ENCODE measurements at regions not wholly inside any gene's neighbourhood (a gene's known extent, or its start where the extent isn't known, plus 50 kb on each side); places are given as distances from the start of the nearest gene placed in this dataset.
"Not testable (repeated sequence)": the region's sequence is repeated elsewhere in the genome, so short reads cannot be mapped to it uniquely, and the experiment has no call there.

DNA sequence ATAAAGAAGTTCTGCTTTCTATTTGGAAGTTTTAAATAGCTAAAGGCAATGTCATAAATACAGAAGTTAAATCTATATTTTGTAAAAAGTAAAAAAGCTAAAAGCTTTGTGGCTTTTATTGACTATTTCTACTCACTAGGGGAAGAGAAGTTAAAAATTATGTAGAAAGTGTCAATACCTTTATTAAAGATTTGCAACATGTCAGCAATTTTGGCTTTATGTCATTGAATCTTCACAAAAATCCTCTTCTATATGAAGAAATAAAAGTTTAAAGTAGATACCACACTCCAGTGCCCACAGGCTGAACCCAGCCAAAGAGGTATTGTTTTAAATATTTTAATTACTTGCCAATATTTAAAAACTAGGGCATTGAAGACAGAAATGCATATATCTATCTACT lies 160.6 kb upstream of the HSF2 start:
- DNase-seq: no peak

DNA sequence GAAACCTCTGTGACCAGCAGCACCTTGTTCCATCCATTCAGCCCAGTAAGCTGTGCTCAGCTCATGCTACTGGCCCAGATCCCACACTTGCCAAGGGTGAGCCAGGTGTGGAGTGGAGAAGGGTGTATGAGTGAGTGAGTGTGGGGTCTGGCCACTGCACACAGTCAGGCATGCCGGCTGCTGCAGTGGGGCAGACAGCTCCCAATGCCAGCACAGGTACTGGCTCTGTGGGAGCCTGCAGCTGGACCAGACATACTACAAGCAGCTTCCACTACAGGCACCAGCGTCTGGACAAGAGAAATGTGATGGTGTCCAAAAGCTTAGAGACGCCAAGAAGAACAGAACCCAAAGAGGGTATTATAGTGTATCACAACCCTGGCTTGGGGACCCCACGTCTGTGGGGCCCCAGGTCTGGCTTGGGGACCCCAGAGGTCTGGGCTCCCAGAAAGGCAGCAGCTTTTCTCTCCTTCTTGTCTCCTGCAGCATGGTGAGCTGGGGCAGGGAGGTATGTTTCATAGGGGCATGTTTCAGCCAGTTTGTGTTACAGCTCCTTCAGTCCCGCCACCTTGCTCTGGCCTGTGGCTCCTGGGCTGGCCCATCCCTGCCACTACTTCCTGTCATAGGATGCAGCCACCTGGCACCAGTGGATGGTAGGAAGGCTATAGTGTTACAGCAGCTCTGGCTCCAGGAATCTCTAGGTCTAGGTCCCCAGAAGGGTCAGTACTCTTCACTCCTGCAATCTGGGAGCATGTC lies 152.4 kb upstream of the HSF2 start:
- no peak for DNase-seq

DNA sequence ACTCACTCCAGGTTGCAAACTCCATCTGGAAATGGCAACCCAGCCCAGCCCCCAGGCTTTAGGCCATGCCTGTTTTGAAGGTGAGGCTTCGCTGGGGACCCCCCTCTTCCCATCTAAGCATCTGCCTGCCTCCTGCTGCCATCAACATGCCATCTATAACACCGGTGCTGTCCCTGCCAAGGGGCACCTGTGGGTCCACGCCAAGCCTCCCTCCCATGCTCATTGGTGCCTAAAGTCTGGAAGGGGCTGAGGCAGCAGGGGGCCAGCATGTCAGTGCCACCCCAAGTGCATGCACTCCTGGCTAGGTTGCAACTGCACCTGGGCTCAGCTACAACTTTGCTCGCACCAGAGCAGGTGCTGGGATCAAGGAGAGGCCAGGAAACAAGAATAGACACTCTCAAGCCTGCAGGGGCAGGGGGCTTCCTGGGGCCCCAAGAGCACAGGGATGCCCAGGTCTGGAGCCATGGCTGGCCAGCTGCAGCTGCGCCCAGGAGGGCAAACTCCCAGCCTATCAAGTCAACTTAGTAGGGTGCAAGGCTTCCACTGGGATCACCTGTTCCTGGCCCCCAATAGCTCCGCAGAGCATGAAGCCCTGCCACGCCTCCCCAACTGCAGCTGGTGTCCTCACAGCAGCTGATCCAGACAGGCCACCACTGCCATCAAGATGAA lies 151.3 kb upstream of the HSF2 start:
- DNase-seq: no peak

DNA sequence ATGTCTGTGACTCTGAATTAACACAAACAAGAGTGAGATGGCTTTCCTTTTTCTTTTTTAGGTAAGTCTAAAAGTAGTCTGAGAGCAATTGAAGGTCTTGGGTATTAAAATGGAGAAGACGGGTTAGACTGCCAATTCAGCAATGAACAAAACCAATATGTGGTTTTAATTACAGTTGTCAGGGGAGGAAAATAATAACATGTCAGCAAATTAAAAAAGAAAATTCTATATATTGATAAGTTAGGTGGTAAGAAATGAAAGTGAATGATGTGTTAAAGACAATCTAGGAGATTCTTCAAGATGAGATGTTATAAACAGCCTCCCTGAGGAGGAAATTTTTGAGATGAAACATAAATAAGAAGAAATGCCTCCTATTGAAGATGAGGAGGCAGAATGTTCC lies 150.6 kb upstream of the HSF2 start:
- no peak for DNase-seq

DNA sequence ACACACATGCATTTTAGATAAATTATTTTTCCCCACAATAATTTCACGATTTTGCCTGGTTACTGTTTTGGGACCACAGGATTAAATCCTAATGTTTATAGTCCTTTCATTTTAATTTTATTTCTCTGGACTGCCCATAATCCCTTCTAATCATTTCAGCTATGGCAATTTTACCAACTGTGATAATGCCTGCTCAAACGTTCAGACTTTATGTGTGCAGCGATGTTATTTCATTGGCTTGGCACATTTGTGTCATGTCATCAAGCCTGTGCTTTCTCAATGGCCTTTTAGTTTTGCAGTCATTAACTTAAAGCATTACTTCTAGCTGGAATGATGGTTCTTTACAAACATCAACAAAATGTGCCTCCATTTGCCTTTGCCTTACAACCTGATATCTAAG lies 140.6 kb upstream of the HSF2 start:
- DNase-seq: no peak

DNA sequence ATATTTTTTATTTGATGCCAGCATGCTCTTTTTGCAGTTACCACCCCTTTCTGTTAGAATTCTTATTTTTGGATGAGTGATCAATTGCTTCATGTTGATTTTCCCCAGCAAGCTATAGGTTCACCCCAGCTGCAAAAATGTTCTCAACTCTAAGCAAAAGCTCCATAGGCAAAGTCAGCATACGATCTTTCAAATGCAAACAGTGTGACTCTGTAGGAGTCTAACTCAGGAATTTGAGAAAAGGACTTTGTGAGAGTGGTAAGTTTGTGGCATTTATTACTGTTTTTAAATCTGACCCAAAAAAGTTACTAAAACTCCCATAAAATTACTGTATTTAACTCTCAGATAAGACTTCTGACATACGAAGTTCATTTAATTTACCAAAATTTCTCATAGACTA lies 134.9 kb upstream of the HSF2 start:
- DNase-seq: no peak

DNA sequence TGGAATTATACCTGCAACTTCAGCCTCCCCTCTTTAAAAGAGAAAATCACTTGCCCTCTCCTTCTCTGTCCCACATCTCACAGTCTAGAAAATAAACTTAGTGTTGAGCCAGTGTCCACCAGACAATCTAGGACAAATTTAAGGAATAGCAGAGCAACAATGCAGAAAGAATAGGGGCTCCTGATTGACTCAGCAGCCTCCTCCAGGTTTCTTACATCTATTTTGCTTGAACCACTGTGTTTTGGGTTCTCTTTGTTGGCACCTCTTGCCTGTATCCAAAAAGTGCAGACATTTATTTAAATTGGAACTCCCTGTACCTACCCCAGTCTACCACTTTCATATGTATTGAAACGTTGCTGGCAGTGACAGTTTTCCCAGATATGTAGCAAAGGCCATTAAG lies 133.7 kb upstream of the HSF2 start:
- DNase-seq: no peak

DNA sequence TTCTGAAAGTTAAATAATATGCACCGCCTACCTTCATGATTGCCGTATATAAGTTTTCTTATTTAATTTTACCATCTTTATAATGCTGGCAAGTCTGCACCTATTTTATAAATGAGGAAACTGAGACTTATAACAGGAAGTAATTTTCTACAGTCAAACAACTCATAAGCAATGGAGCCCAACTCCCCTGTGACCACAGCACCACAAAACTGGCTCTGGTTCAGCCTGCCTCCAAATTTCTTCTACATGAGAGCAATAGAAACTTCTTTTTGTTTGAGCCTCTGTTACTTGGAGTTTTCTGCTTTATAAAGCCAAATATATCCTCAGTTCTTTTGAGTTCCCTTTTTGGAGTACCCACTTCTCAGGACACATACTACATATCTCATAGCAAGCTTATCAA lies 131.1 kb upstream of the HSF2 start:
- no peak for DNase-seq

DNA sequence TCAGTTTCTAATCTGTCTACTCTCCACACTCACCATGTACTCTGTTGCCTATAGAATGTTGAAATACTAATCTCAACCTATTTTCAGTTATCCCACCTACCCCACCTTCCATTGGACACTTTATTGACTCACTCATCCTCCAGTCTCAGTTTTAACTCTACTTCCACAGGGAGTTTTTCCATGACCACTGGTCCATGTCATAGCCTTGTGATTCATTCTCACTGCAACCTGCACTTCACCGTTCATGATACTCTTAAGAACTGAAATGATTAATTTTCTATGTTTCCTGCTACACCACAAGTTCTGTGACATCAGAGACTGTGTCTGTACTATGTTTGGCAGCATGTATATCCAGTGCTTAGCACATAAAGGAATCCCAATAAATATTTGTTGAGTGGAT lies 122.8 kb upstream of the HSF2 start:
- no peak for DNase-seq

DNA sequence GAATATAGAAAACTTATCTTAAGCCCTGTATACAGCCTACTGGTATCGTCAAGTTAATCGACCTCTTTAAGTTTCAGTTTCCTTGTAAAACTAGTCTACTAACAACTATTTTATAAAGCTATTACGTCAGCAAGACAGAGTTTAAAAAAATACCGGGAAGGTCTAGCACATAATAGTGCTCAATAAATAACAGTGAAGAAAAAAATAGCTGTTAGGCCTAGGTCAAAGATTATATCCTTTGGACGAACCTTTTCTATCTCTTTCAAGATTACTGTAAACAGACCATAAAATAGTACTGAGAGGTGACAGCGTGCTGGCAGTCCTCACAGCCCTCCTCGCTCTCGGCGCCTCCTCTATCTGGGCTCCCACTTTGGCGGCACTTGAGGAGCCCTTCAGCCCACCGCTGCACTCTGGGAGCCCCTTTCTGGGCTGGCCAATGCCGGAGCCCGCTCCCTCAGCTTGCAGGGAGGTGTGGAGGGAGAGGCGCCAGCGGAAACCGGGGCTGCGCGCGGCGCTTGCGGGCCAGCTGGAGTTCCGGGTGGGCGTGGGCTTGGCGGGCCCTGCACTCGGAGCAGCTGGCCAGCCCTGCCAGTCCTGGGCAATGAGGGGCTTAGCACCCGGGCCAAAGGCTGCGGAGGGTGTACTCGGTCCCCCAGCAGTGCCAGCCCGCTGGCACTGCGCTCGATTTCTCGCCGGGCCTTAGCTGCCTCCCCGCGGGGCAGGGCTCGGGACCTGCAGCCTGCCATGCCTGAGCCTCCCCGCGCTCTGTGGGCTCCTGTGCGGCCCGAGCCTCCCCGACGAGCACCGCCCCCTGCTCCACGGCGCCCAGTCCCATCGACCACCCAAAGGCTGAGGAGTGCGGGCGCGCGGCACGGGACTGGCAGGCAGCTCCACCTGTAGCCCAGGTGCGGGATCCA lies 119.1 kb upstream of the HSF2 start:
- DNase-seq: not testable (repeated sequence)

DNA sequence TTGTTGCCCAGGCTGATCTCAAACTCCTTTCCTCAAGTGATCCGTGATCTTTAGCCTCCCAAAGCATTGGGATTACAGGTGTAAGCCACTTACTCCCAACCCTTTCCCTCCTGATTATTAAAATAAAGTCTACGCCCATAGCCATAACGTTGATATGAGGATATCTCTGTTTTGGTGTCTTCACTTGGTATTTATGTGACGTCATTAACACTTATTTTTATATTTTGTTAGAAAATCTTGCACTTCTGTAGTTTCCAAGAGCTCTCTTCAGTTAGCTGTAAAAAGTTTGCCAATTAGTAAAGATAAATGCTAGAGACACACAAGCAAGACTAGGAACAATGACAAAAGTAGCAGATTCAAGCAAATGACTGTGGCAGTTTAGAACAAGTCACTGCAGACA lies 115.6 kb upstream of the HSF2 start:
- no peak for DNase-seq

DNA sequence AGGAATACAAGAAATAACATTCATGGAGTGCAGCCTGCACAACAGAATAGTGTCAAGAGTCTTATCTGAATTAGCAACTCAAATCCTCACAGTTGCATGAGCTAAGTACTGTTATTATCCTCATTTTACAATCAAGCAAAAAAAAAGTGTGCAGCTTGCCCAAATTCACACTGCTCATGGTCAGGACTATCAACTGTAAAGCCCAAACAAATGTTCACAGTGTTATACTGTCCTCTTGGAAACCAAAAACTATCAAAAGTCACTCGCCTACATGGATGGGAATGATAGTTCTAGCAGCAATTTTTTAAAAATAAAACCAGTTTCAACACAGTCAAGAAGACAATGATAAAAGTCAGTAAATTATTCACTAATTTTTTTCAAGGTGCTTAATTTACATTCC lies 114.6 kb upstream of the HSF2 start:
- no peak for DNase-seq

DNA sequence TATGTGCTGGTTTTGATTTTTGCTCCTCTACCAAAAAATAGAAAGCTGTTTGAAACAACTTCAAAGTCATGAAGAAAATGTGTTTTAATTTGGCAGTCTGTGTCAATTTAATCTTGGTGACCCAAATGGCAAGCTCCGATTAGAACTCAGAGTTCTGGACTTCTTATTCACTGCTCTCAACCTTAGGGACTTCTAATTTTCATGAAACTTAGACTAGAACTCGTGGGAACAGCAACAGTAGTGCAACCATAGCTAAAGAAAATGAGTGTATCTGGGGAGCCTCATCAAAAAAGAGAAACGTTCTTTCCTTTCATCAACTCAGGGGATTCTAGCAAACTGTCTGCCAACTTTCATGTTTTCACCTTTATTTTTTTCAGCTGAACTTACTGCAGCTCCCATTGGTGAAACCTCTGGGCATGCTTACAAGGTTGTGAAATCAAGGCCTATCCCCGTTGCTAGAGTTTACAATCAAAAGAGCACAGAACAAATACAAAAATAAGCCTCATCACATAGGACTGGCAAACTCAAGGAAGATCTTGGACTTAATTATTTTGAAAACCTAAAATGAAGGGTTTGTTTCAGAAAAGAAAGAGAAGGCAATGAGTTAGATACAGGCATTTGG lies 114.0 kb upstream of the HSF2 start:
- DNase-seq: no peak

DNA sequence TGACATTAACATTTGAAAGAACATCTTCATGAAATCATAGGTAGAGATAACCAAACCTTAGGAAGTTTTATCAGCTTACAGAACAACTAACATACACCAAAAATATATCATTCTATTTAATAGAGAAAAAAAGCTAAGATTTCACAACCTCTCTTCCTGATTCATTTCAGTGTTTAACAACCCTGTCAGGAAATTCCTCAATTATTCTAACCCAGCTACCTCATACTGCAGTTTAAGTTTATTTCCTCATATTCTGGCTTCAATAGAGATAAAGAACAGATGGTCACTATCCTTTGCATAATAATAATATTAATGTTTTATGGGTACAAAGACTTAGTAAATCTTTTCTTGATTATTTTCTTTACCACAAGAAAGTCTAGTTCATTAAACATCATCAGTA lies 112.9 kb upstream of the HSF2 start:
- DNase-seq: no peak

DNA sequence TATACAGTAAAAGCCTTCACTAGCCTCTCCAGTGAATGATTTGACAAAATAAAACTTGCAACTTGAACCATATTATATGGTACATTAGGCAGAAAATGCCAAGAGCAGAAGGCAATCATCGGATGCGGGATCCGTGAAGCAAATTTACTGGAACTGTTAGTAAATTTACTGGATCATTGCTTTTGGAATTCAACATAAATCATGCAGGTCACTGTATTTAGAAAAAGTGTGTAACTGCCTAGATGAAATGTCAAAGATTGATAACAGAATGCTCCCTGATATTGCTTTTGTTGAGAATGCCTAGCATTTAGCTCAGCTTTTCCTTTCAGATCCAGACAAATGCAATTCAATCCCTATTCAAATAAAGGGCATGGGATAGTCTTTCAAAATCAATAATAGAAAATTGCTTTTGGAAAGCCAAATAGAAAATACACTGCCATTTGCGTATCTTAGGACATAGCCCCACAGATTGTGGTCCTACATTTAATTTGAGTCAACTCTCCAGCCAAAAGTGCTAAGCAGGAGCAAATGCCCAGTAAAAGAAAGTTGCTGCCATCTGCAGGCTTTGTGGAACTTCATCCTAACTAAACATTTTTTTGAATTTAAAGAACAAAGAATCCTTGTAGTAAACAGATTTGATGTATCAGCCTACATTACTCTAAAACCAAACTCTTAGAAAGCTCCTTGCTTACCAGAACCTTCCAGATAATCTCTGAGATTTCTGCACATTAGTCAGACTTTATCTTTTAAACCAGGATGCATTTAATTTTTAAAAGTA lies 109.5 kb upstream of the HSF2 start:
- DNase-seq: no peak

DNA sequence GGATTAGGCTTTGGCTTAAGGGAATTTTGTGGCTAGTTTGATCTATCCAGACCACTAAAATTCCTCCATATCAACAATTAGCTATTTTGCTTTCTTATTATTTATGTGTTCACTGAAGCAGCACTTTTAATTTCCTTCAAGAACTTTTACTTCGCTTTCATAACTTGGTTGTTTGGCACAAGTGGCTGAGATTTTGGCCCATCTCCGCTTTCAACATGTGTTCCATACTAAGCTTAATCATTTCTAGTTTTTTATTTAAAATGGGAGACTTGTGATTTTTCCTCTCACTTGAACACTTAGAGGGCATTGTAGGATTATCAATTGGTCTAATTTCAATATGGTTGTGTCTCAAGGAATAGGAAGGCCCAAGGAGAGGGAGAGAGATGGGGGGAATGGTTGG lies 102.4 kb upstream of the HSF2 start:
- DNase-seq: no peak

DNA sequence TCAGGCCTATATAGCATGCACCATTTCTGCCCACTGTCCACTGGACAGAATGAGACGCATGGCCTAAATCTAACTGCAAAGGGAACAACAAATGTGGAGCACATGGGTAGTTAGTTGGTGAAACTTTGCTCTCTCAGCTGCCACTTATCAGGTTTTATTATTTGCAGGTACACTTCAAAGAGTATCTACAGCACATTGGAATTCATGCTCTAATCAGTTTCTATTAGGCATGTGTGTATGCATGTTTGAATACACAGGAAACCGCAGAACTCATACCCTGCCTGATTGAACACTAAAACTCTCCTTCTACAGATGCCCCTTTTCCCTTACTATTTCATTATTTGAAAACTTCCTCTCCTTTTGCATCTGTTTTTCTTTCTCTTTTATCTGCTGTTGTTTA lies 97.4 kb upstream of the HSF2 start:
- DNase-seq: no peak

DNA sequence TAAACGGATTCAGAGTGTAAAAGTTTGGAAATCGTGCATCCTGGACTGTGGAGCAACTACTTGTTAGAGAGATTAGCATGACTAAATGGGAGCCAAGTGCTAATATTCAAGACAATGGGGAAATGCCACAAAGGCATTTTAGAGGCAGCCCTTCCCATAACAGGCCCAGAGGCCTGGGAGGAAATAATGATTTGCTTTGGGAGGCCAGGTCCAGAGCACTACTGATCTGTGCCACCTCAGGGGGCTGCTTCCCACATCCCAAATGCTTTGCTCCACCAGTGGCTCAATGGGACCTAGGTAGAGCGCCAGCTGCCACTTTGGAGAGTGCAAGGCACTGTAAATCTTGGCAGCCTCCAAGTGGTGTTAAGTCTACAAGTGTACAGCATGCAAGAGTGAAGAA lies 91.9 kb upstream of the HSF2 start:
- DNase-seq: no peak

DNA sequence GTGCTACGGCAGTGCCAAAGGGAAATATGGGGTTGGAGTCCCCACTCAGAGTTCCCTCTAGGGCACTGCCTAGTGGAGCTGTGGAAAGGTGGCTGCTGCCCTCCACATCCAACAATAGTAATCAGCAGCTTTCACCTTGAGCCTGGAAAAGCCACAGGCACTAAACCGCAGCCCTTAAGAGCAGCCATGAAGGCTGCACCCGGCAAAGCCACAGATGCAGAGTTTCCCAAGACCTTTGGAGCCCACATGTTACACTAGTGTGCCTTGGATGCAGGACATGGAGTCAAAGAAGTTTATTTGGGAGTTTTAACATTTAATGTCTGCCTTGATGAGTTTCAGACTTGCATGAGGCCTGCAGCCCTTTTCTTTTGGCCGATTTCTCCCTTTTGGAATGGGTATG lies 91.4 kb upstream of the HSF2 start:
- no peak for DNase-seq

DNA sequence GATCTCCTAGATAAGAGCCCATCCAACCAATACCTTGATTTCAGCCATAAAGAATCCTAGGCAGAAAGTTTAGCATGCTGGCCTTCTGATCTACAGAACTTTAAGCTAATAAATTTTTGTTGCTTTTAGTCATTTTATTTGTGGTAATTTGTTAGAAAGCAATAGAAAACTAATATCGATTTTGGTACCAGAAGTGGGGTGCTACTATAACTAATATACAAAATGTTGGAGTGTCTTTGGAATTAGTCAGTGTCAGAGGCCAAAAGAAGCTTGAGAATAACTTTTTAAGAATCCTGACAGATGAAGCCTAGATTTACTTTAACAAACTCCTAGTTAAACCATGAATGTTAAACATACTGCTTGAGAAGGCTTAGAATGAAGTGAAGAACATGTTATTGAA lies 83.6 kb upstream of the HSF2 start:
- DNase-seq: no peak

DNA sequence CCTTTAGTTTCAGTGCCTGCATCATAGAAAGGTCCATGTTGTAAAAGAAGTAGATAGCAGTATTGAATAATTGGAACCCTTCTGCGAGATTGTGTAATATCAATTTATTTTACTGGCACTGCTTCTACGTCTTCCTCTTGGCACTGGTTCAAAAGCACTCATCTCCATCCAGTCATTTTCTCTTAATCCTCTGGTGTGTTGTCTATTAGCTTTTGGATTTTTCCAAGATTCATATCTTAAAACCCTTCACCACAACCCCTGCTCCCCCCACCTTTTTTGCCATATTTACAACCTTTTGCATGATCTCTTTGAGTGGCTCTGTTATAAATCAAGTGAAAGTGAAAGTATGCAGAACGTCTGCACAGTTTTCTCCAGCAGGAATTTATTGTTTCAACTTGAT lies 76.6 kb upstream of the HSF2 start:
- DNase-seq: no peak

DNA sequence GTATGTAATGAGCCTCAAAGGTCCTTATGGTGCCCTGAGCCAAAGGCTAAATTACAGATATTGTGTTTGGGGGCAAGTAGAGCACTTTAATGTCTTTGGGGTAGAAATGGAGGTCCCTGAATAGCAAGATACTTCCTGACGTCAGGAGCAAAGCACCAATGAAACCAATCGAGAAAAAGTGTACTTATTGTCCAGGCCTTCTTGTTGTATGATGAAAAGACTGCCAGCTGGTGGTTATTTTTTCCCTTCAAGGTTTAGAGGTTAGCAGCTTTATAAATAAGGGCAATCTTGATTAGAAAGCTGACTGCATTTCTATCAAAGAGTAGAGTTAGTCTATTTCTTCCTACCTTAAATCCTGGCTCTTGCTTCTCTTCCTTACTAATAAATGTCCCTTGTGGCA lies 76.1 kb upstream of the HSF2 start:
- DNase-seq: no peak

DNA sequence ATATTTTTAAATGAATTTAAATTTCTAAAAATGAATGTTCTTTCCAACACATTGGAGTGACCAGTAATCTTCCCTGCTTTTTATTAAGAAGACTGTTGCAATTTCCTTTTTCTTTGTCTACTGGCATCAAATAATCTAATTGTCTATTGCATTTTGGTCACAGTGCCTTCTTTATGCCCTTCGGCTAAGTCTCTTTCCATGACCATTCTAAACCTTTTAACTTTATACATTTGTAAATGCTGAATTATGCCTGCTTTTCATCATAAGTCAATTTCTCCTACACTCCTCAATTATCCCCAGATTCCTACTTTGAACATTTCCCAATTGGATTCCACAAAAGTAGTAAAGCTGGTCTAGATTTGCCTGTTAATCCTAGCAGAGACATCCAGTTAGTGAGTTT lies 69.1 kb upstream of the HSF2 start:
- no peak for DNase-seq

Measured in activated CD4-positive, alpha-beta T cell treated with anti-CD3 and anti-CD28 coated beads, Interleukin-2, amount 50 U/mL, for 16 hours (primary cell).